SK-N-SH (cell line): ENCODE measurements at regions not wholly inside any gene's neighbourhood (a gene's known extent, or its start where the extent isn't known, plus 50 kb on each side); places are given as distances from the start of the nearest gene placed in this dataset.

Source experiments
- EP300 ChIP-seq, 2 experiments: IDR thresholded peaks; 2 replicates each; pipeline versions ENCODE4 v1.4.0 to v1.6.1; 2012; ENCODE audit warnings: borderline replicate concordance in 1 of 2, low read depth in 1 of 2, low read length in 1 of 2
- FOXJ3 ChIP-seq: sonication (generic); formaldehyde crosslinking; IDR thresholded peaks from 2 replicates; pipeline ENCODE4 v1.5.1; 2020; ENCODE audit warnings: mild to moderate bottlenecking, missing genetic modification reagents
- GABPA ChIP-seq: IDR thresholded peaks from 2 replicates; pipeline ENCODE4 v1.4.0; 2012; ENCODE audit warnings: low read depth, mild to moderate bottlenecking
- JUND ChIP-seq: IDR thresholded peaks from 2 replicates; pipeline ENCODE4 v1.4.0; 2012
- MAX ChIP-seq: IDR thresholded peaks from 2 replicates; pipeline ENCODE4 v1.4.0; 2012; ENCODE audit warnings: low read depth
- POLR2AphosphoS5 ChIP-seq: IDR thresholded peaks from 2 replicates; pipeline ENCODE4 v1.6.1; 2012; ENCODE audit warnings: low read depth, low read length
- RAD21 ChIP-seq: IDR thresholded peaks from 2 replicates; pipeline ENCODE4 v1.6.1; 2012; ENCODE audit warnings: mild to moderate bottlenecking, low read length
- RFX5 ChIP-seq: IDR thresholded peaks from 2 replicates; pipeline ENCODE4 v1.6.1; 2012; ENCODE audit warnings: mild to moderate bottlenecking, improper control_type of control experiment, low read length
- SIN3A ChIP-seq: IDR thresholded peaks from 2 replicates; pipeline ENCODE4 v1.6.1; 2012; ENCODE audit warnings: low read depth, mild to moderate bottlenecking, low read length, moderate library complexity, borderline replicate concordance
- TAF1 ChIP-seq: IDR thresholded peaks from 2 replicates; pipeline ENCODE4 v1.6.1; 2012; ENCODE audit warnings: low read depth, mild to moderate bottlenecking, low read length, moderate library complexity, borderline replicate concordance
- YY1 ChIP-seq: IDR thresholded peaks from 2 replicates; pipeline ENCODE4 v1.4.0; 2012; ENCODE audit warnings: low read depth, mild to moderate bottlenecking
- TF ChIP-seq, protein P1 (sequence below): fragments of 200-600 bp; sonication (generic); IDR thresholded peaks from 2 replicates; pipeline ENCODE4 v1.6.1; 2017; ENCODE audit warnings: antibody characterized with exemption, mild to moderate bottlenecking, moderate library complexity

DNA sequence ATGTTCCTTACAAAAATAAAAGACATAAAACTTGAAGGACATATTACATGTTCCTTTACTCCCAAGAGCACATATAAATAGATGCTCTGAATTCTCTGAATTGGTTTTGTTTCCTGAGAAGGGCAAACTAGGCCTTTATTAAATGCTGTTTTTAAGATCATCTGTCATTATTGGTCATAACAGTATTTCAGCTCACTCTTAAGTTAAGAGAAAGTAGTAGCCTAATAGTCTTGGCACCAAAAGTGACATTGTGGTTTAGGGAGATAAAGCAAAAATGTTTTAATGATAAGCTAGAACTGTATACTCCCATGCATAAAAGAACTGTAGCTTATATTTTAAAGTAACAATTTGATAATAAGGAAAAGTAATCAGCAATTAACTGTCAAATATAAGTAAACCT is 361.1 kb upstream of the PTCHD4 start:
- TF ChIP-seq, protein P1, sequence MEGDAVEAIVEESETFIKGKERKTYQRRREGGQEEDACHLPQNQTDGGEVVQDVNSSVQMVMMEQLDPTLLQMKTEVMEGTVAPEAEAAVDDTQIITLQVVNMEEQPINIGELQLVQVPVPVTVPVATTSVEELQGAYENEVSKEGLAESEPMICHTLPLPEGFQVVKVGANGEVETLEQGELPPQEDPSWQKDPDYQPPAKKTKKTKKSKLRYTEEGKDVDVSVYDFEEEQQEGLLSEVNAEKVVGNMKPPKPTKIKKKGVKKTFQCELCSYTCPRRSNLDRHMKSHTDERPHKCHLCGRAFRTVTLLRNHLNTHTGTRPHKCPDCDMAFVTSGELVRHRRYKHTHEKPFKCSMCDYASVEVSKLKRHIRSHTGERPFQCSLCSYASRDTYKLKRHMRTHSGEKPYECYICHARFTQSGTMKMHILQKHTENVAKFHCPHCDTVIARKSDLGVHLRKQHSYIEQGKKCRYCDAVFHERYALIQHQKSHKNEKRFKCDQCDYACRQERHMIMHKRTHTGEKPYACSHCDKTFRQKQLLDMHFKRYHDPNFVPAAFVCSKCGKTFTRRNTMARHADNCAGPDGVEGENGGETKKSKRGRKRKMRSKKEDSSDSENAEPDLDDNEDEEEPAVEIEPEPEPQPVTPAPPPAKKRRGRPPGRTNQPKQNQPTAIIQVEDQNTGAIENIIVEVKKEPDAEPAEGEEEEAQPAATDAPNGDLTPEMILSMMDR: no peak
- TF ChIP-seq RAD21: no peak
- TF ChIP-seq POLR2AphosphoS5: no peak
- no peak for TF ChIP-seq TAF1
- no peak for TF ChIP-seq JUND
- no peak for TF ChIP-seq EP300 (IDR thresholded peaks at IDR 0.05; ENCODE audit: borderline replicate concordance in 1 of 2, low read depth in 1 of 2, low read length in 1 of 2)
- TF ChIP-seq FOXJ3 (CRISPR knock-in tag): no peak
- TF ChIP-seq MAX: no peak
- TF ChIP-seq SIN3A: no peak
- TF ChIP-seq YY1: no peak
- TF ChIP-seq GABPA: no peak
- TF ChIP-seq RFX5: no peak
